Mucosa of gallbladder (tissue), 1 donor: ENCODE measurements at regions not wholly inside any gene's neighbourhood (a gene's known extent, or its start where the extent isn't known, plus 50 kb on each side); places are given as distances from the start of the nearest gene placed in this dataset.
A peak's percentile ranks its signal among the peaks of the same experiment; 100 is the strongest.

Source experiments
- DNase-seq: peaks from one replicate; pipeline ENCODE4 v3.0.0-alpha.2; 2020; ENCODE audit warnings: low spot score
- donor health status: DM: no; HTN: no; CAD: no.

- DNase-seq, result no peak
These were observed 243.9 kb upstream of the TANK start for GRCh38 chr2:160916300-160916699.

- no peak for DNase-seq
These were observed 242.4 kb upstream of the TANK start for GRCh38 chr2:160917850-160918249.

DNA sequence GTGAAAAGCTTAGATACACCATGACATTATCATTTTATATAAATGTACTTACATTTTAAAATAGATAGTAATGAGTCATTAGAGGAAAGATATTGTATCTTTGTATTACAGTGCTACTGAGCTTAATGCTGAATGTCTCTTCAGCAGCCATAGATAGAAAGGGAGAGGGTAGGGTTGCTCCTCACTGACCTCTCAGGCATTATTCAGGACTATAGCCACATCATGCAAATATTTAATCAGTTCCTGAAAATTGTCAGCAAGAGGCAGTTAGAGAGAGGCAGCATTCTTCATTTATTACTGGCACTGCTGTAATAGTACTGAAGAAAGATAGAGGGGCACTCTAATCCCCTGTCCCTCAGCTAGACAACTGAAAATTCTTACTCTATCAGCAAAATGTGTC lies 242.0 kb upstream of the TANK start:
- no peak for DNase-seq

- peak; percentile 62 for DNase-seq
These were observed 241.2 kb upstream of the TANK start for GRCh38 chr2:160918906-160919503.

DNA sequence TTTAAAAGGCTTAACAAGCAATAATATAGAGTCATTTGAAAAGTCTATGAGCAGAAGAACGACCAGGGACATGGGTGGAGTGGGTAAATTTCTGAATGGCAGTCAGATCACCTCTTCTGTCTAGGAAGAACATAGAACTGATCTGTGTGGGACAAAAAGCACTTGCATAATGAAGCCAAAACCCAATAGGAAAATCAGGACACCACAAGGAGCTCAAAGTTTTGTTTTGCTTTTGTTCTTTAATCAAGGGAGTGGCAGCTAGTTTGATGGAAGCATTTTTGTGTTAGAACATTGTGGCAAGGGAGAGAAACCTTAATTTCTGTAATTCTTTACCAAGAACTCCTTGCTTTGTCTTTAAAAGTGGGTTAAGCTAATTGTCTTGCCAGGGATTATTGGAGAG lies 240.2 kb upstream of the TANK start:
- no peak for DNase-seq

GRCh38 chr2:160920791-160921303 lies 239.4 kb upstream of the TANK start:
- DNase-seq, result peak; percentile 16

- DNase-seq, result no peak
These were observed 238.8 kb upstream of the TANK start for GRCh38 chr2:160921386-160921964.

DNA sequence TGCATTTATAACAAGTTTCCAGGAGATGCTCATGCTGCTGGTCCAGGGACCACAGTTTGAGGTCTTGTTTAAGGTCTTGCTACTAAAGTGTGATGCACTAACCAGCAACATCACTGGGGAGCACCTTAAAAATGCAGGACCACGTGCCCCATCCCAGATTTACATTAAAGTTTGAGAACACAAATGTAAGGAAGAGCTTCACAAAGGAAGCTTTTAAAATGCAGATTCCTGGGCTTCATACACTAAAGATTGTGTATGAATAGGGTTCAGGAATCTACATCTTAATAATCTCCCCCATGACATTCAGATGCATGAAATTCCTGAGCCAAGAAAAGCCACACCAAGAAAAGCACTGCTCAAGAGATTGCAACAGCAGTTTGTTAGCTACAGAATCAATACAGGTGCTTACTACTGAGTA lies 235.3 kb upstream of the TANK start:
- no peak for DNase-seq

- no peak for DNase-seq
These were observed 234.3 kb upstream of the TANK start for GRCh38 chr2:160925956-160926355.

DNA sequence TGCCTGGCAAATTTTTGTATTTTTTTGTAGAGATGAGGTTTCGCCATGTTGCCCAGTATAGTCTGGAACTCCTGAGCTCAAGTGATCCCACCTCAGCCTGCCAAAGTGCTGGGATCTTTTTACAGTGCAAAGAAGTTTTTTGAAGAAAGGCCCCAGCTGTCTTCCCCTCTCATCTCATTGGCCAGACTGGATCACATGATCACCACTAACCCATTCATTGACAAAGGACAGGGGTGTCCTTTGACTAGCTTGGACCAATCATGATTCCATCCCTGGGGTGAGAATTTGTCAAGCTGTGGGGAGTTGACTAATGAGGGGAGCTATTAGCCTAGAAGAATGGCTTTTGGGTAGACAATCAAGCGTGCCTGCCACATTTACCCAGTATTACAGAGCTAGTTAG lies 232.9 kb upstream of the TANK start:
- DNase-seq, result no peak

GRCh38 chr2:160928854-160929301 lies 231.3 kb upstream of the TANK start:
- DNase-seq, result no peak

GRCh38 chr2:160931531-160931930 lies 228.7 kb upstream of the TANK start:
- no peak for DNase-seq

DNA sequence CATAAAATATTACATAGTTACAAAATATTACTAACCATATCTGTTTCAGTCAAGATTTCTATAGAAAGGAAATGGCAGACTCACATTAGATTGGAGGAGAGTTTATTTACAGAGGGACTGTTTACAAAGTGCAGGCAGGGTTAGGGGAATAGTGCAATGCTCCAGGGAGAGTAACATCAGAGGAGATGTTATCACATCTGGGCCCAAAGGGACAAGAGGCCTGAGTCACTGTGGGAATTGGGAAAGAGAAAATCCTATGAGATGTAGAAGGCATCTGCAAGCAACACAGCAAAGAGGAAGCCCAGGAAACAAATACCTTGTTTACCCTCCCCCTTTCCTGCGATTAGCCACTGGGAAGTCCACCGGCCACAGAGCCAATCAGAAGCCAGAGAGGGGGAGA lies 227.3 kb upstream of the TANK start:
- no peak for DNase-seq

DNA sequence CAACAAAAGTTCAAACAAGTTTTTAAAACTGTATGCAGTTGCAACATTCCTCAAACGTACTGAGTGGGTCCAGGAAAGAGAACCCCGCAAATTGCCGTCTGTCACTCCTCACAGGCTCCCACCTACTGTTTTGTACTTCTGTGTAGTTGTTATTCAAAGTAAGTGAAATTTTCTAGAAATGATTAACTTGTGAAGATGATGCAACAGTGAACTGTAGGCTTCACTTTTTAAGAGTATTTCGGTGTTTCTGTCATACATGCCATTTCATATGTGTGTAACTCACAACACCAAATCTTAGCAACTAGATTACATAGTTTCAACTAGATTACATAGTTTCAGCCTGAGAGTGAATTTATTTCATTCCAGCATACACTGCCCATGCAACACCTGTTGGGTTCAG lies 226.0 kb upstream of the TANK start:
- no peak for DNase-seq

GRCh38 chr2:160934991-160935390 lies 225.2 kb upstream of the TANK start:
- DNase-seq, result no peak

- no peak for DNase-seq
These were observed 224.0 kb upstream of the TANK start for GRCh38 chr2:160936044-160936806.

DNA sequence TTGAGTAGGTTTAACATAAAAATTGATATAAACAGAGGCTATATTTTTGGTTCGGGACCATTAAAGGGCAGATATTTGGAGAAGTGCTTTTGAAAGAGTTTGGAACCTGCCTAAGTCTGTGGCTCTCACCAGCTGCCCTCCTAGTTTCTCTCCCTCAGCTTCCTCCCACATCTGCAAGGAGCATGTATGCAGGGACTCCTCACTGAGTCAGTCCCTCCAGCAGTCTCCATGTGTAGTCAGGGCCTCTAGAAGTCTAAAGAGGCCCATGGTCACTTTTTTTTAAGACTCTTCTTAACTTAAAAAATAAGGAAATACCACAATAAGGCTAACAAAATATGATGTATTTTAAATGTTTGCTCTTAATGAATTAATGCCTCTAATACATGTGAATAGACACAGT lies 220.0 kb upstream of the TANK start:
- no peak for DNase-seq

DNA sequence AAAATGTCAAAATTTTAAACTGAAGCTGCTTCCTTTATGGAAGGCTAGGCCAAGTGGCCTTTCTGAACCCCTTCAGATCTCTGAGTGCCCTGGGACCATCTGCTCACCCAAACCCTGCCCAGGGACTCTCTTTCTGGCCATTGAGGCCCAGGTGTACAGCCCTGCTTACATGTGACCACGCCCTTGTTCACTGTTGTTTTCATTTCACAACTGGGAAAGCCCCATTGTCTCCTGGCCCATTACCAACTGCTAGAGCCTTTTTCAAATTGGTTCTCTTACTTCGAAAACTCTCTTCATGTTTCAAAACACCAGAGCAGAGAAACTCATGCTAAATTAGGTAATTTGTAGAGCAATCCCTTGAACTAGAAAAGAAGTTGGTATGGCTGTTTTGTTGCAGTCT lies 219.5 kb upstream of the TANK start:
- DNase-seq, result no peak

- DNase-seq, result no peak
These were observed 218.9 kb upstream of the TANK start for GRCh38 chr2:160941290-160941846.

DNA sequence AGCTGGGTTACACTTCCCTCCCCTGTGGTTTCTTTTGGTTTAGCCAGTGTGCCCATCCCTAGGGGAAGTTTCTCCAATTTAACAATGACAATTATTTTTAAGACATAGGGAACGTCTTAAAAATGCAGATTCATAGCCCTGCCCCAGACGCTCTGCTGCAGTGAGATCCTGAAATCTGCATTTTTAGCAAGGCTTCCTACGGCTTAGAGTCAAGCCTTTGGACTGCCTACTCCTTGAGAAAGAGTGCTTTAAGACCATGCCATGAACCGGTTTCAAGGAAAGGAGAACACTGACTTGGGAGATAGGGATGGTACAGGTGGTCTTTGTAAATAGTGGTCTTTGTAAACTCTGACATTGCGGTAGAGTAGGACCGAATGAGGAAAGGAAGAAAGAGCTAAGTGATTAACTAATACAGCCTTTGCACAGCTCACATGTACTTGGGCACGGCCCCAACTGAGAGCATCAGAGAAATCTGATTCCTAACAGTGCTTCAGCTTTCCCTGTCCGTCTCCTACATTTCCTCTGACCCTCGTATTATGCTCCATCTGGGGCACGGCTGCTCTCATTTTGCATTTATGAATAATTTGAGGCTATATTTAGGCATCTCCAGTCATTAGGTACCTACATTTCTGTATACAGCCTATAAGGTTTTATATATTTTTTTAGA lies 217.6 kb upstream of the TANK start:
- no peak for DNase-seq

DNA sequence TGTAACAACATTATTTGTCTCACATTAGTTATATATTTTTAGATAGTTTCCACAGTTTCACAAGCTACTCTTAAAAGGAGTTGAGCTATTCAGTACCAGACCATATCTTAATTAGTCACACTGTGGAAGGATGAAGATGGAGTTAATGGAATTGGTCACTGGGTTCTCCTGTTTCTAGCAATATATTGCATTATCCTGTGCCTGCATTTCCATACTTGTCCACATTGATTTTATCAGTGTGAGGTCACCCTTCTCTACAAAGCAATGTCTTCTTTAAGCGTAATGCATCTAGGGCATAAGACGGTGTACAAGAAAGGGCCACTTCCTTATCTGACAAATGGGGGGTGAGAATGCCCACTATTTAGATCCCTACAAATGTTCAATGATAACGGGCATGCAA lies 216.8 kb upstream of the TANK start:
- no peak for DNase-seq
